Kidney tubule cell (primary cell): ENCODE measurements at regions not wholly inside any gene's neighbourhood (a gene's known extent, or its start where the extent isn't known, plus 50 kb on each side); places are given as distances from the start of the nearest gene placed in this dataset.

ENCODE experiments used
- DNase-seq: peaks from one replicate; pipeline ENCODE4 v3.0.0-alpha.2; 2018; ENCODE audit warnings: low spot score

DNA sequence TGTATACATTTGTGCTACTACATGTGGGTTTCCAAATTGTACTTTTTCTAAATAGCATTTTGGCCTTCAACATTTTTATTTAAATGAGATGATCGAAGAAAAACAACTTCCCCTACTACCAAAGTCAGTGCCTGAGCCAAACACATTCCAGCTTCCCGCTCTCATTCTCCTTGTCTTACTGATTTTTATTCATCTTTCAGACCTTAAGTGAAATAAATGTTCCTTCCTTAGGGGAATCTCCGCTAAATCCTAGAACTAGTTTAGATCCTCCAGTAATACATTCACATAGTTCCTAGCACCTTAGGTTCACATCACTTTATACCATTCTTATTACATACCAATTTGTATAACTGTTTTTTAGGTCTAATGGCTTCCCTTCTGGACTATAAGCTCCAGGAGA is 122.3 kb upstream of the COL3A1 start:
- no peak for DNase-seq

DNA sequence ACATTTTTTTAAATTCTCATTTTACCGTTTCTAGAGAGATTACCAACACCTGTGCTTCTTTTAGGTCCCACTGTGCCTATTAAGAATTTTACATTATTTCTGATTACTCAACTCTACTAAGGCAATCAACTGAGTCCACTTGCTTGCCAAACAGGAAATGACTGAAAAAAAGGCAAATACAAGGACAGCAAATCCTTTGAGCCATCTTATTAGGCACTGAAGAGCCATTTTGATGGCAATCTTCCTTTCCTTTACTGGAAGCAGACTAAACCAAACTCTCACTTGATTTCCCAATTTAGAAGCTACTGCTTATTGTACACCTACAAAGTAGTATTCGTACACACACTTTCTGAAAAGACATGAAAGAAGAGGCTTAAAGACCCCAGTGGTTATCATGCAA is 121.4 kb upstream of the COL3A1 start:
- peak; percentile 11 for DNase-seq

DNA sequence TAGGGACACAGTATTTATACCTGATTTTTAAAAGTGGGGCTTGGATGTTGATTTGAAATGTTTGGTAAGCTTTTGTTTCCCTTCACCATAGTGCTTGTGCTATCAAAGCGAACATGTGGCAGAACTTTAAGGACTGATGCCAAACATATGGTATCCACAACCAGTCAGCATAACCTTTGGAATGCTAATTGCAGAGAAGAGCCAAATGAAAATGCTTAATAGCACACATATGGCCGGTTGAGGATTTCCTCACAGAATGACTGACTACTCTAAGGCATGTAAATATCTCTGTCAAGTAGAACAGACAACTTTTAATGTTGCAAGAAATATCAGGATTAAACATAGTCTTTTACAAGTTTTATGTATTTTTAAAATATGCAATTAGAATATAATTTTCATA is 120.9 kb upstream of the COL3A1 start:
- no peak for DNase-seq

DNA sequence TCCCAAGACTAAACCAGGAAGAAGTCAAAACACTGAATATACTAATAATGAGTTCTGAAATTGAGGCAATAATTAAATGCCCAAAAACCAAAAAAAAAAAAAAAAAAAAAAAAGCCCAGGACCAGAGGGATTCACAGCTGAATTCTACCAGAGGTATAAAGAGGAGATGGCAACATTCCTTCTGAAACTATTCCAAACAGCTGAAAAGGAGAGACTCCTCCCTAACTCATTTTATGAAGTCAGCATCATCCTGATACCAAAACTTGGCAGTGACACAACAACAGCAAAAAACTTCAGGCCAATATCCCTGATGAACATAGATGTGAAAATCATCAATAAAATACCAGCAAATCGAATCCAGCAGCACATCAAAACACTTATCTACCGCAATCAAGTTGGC is 108.5 kb upstream of the COL3A1 start:
- no peak for DNase-seq

DNA sequence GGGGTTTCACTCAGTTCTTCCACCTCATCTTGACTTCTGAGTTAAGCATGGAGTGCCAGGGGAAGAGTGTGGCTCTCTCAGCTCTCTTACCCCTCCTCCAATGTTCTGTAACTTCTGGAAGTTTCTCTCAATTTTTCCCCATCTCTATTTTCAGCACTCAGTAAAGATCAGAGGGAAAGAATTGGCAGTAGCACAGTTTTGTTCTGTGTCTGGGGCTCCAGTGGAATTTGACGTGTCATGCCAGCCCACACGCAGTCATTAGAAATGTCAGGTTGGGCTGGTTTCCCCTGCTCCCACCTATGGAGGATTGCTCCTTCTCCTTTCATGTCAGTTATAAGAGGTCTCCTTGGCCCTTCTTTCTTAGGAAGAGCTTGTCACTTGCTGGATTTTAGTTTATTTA is 104.6 kb upstream of the COL3A1 start:
- no peak for DNase-seq

DNA sequence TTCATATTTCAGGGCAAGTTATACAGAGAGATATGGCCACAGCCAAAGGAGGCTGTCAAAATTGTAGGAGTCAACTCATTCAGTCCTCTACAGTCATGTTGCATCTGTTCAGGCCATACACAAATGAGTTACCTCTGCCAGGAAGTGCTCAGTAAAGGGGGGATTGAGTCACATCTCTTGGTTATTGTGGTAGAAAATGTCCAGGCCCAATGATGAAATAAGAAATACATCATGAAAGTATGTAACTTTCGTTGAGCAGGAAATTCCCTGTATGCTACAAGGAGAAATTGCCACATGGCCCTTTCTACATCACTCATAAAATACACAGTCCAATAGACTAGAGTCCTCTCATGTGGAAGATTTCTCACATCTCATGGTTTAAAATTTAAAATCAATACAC is 103.9 kb upstream of the COL3A1 start:
- DNase-seq: peak; percentile 37

DNA sequence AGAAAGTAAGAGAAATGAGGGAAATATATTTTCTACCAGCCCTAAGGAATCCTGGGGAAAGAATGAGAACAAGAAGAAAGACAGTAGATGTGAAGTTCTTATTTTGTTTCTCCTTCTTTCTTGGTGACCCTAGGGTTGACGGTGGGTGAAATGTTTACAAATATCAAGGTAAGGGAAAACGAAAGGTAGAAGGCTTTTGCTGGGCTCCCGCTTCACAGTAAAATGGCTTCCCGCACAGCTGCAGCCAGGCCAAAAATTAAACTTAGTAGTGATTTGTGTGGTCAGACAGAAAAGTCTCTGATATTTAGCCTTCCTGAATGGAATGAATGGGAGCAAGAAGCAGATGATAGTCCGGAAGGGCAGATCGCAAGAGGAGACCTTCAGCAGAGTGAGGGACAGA is 99.1 kb upstream of the COL3A1 start:
- DNase-seq: no peak

DNA sequence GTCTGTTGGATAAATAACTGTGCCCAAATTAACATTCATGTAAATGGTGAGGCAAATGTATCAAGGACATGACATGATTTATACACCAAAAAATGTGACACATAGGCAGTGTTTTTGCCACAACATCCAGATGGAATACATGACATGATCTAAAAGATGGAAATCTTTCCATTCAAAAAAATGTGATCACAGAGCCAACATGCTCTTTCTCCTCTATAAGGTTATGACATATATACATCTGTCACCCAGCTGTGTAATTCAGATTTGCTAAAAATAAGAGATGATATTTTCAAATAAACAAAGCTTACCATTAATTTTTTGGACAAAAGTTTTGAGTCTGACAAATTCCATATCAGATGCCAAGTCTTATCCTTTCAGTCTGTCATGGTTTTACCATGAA is 95.5 kb upstream of the COL3A1 start:
- DNase-seq: no peak

DNA sequence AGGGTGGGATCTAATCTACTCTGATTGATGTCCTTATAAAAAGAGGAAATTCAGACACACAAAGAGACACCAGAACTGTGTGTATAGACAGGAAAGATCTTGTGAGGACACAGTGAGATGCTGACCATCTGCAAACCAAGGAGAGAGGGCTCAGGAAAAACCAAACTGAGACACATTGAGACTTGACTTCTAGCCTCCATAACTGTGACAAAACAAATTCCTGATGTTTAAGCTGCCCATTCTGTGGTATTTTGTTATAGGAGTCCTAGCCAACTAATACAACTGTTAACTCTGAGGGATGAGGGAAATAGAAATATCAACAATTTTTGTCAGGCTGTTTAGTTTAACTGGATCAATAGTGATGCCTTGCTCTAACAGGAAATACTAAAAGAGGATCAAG is 93.4 kb upstream of the COL3A1 start:
- DNase-seq: no peak

DNA sequence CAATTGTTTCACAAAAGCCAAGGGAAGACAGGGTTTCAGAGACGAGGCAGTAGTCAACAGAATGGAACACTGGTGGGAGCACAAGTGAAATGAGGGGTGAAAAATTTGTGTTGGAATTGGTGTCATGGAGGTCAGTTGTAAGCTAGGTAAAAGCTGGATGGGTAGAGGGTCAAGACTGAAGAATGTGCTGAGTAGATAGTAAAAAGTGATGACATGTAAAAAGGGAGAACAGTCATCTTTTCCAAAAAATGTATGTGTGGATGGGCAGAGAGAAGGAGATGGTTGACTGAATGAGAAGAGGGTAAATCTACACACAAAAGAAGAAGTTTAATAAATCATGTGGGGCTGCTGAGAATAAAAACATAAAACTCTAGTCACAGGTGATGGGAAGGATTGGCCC is 92.7 kb upstream of the COL3A1 start:
- no peak for DNase-seq

DNA sequence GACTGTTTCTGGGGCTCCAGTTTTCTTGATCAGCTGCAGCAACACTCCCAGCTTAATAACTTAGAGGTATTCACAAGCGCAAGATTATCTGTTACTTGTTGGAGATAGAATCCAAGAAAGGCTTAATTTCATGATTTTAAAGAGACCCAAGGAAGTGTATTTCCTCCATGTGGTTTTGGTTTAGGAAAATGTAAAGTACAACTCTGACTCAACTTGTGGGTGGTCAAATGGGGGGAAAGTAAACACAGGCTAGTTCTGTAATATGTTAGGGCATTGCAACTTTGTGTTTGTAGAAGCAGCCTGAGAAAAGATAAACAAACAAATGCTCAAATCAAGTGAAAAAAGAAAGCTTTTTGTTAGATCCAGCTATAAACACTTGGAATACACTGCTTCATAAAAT is 90.1 kb upstream of the COL3A1 start:
- DNase-seq: no peak

DNA sequence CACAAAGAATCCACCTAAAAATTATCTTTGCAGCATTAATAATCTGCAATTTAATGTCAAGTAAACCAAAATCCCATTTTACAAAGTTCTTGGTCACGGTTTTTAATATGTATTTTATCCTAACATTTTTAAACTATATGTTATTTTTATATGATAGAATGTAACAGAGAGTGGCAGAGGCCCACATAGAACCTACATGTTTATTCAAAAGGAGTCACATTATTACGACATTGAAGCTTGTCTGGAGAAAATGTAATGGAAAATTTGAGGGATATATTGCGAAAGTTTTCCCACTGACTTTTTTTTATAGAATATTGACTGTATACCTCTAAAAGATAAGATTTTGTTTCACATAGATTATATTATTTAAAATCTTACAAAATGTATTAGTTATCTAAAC is 89.7 kb upstream of the COL3A1 start:
- DNase-seq: no peak

DNA sequence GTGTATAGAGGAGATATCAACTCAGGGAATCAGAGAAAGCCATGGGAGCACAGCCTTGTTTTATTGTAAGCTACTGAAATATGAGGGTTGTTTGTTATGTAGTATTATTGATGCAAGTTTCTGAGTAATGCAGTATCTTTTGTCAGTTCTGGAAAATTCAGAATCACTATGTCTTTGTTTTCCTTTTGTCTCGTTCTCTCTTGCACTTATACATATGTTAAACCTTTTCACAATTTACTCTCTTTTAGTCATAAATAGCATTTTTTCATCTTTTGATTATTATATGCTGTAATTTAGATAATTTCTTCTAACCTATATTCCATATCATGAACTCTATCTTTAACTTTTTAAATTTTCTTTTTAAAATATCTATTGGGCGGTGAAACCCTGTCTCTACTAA is 85.0 kb upstream of the COL3A1 start:
- no peak for DNase-seq

DNA sequence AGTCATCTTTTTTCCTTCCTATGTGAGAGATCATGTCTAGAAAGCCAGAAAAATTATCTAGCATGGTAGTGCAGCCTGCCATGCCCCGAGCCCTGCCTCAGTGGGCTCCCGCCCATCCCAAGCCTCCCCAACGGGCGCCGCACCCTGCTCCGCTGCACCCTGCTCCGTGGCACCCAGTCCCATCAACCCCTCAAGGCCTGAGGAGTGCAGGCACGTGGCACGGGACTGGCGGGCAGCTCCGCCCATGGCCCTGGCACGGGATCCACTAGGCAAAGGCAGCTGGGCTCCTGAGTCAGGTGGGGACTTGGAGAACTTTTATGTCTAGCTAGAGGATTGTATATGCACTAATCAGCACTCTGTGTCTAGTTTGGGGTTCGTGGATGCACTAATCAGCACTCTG is 83.4 kb upstream of the COL3A1 start:
- no peak for DNase-seq

DNA sequence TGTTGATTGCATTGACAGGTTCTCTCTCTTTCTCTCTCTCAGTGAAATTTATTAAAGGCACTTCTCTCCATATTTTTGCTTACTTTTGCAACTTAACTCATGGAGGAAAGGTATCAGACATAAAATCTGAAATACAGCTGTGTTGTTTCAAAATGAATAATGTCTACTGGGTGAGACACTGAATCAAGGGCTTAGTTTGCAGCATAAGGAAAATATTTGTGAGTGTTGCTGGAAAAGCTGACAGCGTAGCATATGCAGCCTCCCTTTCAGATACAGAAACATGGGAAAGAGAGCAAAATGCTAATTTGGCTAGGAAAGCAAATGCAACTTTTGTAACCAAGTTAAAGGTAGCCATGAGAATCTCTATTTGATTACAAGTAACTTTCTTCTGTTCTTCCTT is 81.5 kb upstream of the COL3A1 start:
- DNase-seq: no peak

DNA sequence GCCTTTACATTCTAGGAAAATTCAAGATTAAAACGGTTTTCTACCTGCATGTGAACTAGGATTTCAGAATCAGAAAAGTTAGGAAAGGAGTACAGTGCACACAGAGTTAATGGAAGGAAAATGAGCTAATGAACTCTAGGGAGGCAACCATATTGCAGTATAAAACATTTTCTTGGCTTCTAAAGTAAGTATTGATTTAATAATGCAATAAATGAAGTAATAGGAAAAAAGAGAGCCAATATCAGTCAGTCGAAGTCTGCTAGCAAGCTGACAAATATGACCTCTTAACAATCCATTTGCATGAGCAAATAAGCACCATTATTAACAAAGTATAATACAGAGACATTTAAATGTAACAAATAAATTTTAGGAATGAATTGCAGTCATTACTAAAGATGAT is 80.2 kb upstream of the COL3A1 start:
- no peak for DNase-seq

DNA sequence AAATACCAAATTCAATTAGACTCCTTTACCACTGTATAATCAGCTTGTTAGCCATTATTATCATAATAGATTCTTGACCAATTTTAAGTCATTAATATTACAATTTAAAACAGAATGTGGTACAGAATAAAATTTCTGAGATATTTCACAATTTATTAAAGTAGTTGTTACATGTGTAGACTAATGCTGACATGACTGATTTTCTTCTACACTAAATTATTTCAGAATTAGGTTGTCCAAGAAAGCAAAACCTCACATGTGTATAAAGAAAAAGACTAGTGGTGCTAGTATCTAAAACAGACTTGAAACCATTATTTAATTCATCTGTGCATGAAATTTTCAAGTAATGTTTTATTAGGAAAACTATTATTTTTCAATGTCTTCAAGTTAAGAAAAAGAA is 79.2 kb upstream of the COL3A1 start:
- no peak for DNase-seq

DNA sequence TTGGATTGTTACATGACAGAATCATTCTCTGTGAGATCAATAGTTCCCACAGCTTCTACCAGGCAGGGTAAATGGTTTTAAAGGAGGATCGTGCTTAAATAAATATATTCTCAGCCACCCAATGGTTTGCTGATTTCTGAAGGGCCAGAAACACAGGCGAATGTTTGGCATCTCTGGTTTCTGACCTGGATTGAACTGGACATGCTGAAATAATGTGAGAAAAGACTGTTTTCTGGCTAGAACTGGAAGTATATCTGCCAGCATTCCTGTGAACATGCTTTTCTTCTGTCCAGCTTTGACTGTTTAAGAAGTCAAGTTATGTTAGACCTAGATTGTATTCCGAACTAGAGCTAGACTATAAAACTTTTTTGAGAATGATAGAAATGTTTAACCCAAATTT is 77.1 kb upstream of the COL3A1 start:
- no peak for DNase-seq

DNA sequence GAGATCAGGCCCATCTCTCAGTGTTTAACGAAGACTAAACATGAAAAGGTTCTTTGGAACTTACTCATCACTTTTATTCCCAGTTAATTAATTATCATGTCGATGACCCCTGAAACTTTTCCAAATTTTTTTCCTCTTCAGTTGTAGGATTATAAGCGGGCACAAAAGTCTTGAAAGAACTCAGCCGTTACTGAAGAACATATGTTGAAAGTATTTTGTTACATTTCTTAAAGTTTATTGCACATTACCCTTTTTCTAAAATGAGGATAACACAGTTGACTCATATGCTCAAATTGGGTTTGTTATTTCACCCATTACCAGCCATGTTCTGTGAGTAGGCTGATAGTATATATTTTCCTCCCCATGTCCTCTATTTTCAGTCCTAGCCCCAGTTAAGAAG is 75.9 kb upstream of the COL3A1 start:
- DNase-seq: no peak

DNA sequence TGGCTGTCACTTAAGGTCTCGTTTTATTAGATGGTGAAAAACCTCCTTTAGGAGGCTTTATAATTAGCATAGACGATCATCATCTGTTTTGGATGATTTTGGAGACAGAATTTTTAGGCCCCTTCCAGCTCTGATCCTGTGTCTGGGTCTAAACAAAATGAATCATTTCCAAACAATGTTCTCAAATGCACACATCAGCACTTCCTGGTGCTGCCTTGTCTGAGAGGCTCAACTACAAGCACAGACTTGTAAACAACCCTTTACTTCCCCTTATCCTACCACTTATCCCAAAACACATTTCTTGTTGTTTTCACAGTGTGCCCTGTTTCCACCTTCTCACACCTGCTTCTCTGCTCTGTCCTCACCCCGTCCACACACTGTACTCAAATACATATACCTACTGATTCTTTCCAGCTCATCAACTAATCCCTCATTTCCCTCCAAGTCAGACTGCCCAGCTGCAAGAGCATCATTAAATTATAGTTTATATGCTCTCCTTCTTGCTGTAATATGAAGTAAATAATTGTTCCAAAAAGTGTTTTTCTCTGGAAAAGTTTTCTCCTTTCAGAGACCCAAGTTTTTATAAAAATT is 71.2 kb upstream of the COL3A1 start:
- DNase-seq: peak; percentile 2

DNA sequence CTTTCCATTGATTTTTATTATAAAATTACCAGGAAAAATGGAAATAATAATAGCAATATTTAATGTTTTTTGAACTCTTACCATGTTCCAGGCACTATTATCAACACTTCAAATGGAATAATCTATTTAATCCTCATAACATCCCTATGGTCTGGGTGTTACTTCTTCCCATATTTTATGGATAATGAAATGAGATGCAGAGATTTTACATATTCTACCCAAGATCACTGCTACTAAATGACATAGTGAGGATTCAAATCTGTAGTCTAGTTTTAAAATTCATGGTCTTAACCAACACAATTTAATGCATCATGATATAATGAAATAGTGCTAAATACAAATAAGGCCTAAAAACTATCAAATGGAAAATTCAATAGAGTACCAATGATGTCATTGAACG is 70.4 kb upstream of the COL3A1 start:
- no peak for DNase-seq

DNA sequence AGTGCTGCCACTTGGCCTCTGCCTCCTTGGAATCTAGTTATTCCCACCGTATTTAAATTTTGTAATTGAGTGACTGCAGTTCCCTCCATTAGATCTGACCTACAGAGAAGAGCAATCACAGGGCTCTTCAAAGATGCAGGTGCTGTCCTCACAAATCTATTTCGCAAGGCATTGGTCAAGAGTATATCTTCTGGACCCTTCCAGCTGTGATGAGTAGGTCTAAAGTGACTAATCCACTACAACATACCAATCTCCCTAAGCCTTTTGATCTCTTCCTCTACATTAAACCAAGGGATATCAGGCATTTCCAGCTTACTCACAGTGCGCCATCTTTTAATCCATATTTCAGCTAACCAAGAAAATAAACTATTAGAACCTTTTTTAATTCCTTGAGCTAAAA is 65.1 kb upstream of the COL3A1 start:
- DNase-seq: no peak

DNA sequence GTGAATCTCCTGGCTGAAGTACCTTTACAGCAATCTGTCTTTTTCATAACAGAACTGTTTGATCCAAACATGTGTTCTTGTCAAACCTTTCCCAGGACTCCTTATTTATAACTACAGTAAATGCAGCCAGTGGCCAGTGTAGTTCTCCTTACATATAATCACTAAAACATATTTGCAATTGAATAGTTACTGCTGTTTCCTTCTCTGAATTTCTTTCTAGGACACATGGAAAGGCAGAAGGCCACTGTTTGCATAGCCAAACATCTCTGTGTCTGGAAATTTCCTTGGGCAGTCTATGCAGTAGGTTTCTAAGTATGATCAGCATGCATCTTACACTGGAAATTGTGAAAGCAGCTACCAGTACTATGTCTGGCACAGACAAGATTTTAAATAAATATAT is 57.4 kb upstream of the COL3A1 start:
- no peak for DNase-seq

DNA sequence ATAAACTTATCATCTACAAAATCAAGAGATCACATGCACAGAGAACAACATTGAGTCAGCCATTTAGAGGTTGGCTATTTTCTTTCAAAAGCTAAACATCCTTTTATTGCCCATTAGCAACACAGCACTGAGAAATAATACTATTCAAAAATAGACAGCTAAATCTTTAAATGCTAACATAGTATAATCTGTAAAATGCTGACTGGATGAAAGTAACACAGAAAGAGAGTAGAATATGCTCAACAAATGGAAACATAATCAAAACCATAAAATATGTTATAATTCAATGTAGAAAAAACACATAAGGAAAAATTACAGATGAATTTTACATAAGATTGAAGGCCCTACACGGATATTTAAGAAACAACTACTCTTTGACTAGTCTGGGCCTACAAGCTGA is 56.5 kb upstream of the COL3A1 start:
- DNase-seq: no peak

DNA sequence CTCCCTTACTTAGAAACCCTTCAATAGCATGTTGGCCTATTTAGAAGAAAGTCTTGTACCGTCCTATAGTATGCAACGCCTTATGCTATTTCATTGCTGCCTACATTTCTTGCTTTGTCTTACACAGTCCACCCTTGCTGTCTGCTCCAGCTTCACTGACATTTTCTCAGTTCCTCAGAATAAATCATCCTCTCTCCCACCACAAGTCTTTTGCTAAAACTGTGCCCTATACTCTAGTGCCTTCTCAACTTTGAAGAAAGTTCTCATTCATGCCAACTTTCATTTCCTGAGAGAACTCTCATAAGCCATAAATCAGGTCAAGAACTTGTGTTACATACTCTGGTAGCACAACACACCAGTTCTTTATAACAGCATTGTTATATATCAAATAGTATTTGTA is 54.3 kb upstream of the COL3A1 start:
- no peak for DNase-seq
